ENCODE measurements at regions not wholly inside any gene's neighbourhood (a gene's known extent, or its start where the extent isn't known, plus 50 kb on each side); places are given as distances from the start of the nearest gene placed in this dataset.

- H3K4me3 ChIP-seq (ENCODE audit: control insufficient read depth, low read depth, low read length), result no peak overlapping the region
- no peak for DNase-seq (ENCODE audit: low read depth)
- no peak for TF ChIP-seq CTCF (IDR thresholded peaks at IDR 0.05; ENCODE audit: control insufficient read depth, insufficient read depth, low read depth, low read length, missing control alignments)
Observed at GRCh38 chr9:115616666-115617239, 498.8 kb upstream of the TNC start.

- no peak overlapping the region for H3K4me3 ChIP-seq (ENCODE audit: control insufficient read depth, low read depth, low read length)
- no peak for TF ChIP-seq CTCF (IDR thresholded peaks at IDR 0.05; ENCODE audit: control insufficient read depth, insufficient read depth, low read depth, low read length, missing control alignments)
- no peak for DNase-seq (ENCODE audit: low read depth)
Observed at GRCh38 chr9:115625251-115625650, 507.3 kb upstream of the TNC start.

GRCh38 chr9:115625954-115626353, 508.0 kb upstream of the TNC start:
- no peak for TF ChIP-seq CTCF (IDR thresholded peaks at IDR 0.05; ENCODE audit: control insufficient read depth, insufficient read depth, low read depth, low read length, missing control alignments)
- no peak for DNase-seq (ENCODE audit: low read depth)
- H3K4me3 ChIP-seq (ENCODE audit: control insufficient read depth, low read depth, low read length), result no peak overlapping the region

GRCh38 chr9:115627511-115627910, 509.6 kb upstream of the TNC start:
- no peak for DNase-seq (ENCODE audit: low read depth)
- TF ChIP-seq CTCF (IDR thresholded peaks at IDR 0.05; ENCODE audit: control insufficient read depth, insufficient read depth, low read depth, low read length, missing control alignments), result no peak
- H3K4me3 ChIP-seq (ENCODE audit: control insufficient read depth, low read depth, low read length), result no peak overlapping the region

- no peak overlapping the region for H3K4me3 ChIP-seq (ENCODE audit: control insufficient read depth, low read depth, low read length)
- TF ChIP-seq CTCF (IDR thresholded peaks at IDR 0.05; ENCODE audit: control insufficient read depth, insufficient read depth, low read depth, low read length, missing control alignments), result no peak
- no peak for DNase-seq (ENCODE audit: low read depth)
Observed at GRCh38 chr9:115628426-115628825, 510.5 kb upstream of the TNC start.

- DNase-seq (ENCODE audit: low read depth), result no peak
- TF ChIP-seq CTCF (IDR thresholded peaks at IDR 0.05; ENCODE audit: control insufficient read depth, insufficient read depth, low read depth, low read length, missing control alignments), result no peak
- no peak overlapping the region for H3K4me3 ChIP-seq (ENCODE audit: control insufficient read depth, low read depth, low read length)
Observed at GRCh38 chr9:115629879-115630840, 512.2 kb upstream of the TNC start.

All from AG09309 (cell line).